OCI-LY1 (cell line): ENCODE measurements at regions not wholly inside any gene's neighbourhood (a gene's known extent, or its start where the extent isn't known, plus 50 kb on each side); places are given as distances from the start of the nearest gene placed in this dataset.

Source experiments
- EZH2 ChIP-seq: fragments of 200-600 bp; sonication (generic), shearing (Covaris generic); IDR thresholded peaks from 2 replicates; pipeline ENCODE4 v1.8.0; 2017; ENCODE audit warnings: borderline replicate concordance, mixed run types, mild to moderate bottlenecking, antibody characterized with exemption, low read length, moderate library complexity, mixed read lengths
- TF ChIP-seq, protein P1 (sequence below): fragments of 200-600 bp; sonication (generic), shearing (Covaris generic); IDR thresholded peaks from 2 replicates; pipeline ENCODE4 v1.5.1; 2017; ENCODE audit warnings: mild to moderate bottlenecking, antibody characterized with exemption, low read length, moderate library complexity, mixed read lengths

DNA sequence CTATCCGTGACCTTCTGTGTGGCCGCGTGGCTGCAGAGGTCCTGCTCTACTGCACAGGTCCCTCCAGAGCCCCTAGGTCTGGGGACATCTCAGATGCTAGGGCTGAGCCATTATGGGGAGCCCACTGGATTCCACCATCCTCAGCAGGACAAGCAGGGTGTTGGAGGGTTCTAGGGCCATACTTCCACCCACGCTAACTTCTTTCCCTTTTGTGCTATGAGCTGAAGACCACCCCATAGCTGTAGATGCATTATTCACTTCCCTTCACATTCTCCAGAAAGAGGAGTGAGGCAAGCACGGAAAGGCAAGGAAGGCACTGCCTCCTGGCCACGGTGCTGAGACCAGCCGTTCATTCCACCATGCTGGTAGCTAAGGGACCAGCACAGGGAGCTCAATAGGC, 149.5 kb upstream of the MYCN start:
- TF ChIP-seq, protein P1, sequence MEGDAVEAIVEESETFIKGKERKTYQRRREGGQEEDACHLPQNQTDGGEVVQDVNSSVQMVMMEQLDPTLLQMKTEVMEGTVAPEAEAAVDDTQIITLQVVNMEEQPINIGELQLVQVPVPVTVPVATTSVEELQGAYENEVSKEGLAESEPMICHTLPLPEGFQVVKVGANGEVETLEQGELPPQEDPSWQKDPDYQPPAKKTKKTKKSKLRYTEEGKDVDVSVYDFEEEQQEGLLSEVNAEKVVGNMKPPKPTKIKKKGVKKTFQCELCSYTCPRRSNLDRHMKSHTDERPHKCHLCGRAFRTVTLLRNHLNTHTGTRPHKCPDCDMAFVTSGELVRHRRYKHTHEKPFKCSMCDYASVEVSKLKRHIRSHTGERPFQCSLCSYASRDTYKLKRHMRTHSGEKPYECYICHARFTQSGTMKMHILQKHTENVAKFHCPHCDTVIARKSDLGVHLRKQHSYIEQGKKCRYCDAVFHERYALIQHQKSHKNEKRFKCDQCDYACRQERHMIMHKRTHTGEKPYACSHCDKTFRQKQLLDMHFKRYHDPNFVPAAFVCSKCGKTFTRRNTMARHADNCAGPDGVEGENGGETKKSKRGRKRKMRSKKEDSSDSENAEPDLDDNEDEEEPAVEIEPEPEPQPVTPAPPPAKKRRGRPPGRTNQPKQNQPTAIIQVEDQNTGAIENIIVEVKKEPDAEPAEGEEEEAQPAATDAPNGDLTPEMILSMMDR, result no peak
- TF ChIP-seq EZH2, result no peak
